GM04503 (cell line): ENCODE measurements at regions not wholly inside any gene's neighbourhood (a gene's known extent, or its start where the extent isn't known, plus 50 kb on each side); places are given as distances from the start of the nearest gene placed in this dataset.
"Not testable (repeated sequence)": the region's sequence is repeated elsewhere in the genome, so short reads cannot be mapped to it uniquely, and the experiment has no call there.

Experiments
- DNase-seq: peaks from one replicate; pipeline ENCODE4 v3.0.0-alpha.2; 2012; ENCODE audit warnings: low read depth

DNA sequence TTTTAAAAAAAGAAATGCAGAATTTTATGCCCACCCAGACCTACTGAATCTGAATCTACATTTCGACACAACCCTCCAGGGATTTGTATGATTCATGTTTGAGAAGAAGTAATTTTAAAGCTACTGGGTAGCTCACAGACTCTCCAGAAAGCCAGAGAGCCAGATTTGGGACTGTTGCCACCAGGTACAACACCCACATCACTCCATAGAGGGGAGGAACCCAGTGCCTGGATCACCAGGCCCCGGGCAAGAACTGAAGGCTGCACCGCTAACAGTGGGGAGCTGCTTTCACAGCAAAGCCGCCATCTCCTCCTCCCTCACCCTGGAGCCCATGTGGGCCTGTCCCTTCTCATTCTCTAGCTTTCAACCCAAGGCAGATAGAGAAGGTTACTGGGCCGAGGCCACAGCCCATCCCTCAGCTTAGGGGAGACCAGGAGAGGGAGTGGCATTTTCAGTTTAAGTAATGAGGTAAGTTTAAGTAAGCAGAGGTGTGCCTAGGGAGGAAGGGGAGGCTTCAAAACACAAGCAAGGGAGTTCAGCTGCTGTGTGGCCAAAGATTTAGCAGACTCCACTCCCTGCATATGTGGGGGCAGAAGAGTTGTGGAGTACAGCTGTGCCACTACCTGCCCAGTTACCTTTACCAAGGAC is 109.8 kb downstream of the IL12A start:
- no peak for DNase-seq

DNA sequence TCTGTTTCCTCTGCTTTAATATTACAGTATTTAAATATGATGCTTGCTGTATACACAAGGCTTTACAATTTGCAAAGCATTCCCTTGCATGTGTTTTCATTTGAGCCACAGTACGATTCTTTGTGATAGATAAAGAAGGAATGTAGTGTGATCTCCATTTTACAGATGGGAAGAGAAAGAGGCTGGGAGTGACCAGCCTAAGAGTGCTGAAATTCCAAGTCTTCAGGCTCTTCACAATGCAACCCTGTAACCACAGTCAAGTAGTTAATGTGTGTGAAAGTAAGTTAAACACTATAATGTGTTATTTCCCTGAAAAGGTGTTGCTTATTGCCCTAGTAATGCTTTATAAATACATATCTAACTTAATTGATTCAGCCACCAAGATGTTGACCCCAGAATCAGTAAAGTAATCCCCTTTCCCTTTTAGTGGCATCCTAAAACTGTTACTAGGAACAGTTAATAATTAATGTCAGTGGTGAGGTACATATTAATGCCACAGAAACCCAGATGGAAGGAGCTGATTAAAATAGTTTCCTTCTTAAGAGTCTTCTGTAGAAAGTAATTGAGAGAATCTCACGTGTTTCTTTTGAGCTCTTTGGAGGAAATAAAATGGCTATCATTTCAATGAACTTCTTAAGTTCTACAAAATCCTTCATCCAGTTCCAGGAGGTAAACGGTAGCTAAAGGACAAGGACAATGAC is 110.4 kb downstream of the IL12A start:
- no peak for DNase-seq

- DNase-seq: no peak
Observed at GRCh38 chr3:160099834-160100233, 111.2 kb downstream of the IL12A start.

GRCh38 chr3:160100610-160101009 is 112.0 kb downstream of the IL12A start:
- no peak for DNase-seq

GRCh38 chr3:160102001-160102400 is 113.4 kb downstream of the IL12A start:
- DNase-seq: not testable (repeated sequence)

DNA sequence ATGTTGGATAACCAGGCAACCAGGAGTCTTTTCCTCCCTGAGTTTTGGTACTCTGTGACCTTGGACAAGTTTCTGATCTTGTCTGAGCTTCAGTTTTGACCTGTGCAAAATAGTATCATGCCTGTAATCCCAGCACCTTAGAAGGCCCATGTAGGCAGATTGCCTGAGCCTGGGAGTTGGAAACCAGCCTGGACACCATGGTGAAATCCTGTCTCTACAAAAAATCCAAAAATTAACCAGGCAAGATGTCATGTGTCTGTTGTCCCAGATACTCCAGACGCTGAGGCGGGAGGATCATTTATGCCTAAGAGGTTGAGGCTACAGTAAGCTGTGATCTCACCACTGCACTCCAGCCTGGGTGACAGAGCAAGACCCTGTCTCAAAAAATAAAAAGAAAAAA is 114.8 kb downstream of the IL12A start:
- DNase-seq: no peak

- no peak for DNase-seq
Observed at GRCh38 chr3:160105907-160106584, 117.4 kb downstream of the IL12A start.

GRCh38 chr3:160106905-160107861 is 118.0 kb upstream of the C3orf80 start:
- DNase-seq: no peak

- DNase-seq: no peak
Observed at GRCh38 chr3:160108362-160108761, 116.9 kb upstream of the C3orf80 start.

GRCh38 chr3:160112481-160112880 is 112.7 kb upstream of the C3orf80 start:
- DNase-seq: no peak

DNA sequence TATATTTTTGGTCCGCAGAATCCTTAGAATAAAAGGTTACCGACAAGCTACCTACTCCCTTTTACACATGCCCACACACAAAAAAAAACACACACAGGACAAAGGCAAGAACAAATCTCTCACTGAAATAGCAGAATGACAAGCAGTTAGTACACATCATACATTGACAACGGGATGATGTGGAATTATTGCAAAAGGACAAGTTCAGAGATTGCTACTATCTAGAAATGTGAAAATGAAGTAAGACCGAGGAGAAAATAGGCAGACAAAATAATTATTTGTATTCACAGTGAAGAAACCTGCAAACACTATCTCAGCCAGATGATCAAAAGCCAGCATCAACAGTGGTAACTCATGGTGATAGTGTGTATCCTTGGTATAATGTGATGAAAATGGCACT is 112.2 kb upstream of the C3orf80 start:
- no peak for DNase-seq

DNA sequence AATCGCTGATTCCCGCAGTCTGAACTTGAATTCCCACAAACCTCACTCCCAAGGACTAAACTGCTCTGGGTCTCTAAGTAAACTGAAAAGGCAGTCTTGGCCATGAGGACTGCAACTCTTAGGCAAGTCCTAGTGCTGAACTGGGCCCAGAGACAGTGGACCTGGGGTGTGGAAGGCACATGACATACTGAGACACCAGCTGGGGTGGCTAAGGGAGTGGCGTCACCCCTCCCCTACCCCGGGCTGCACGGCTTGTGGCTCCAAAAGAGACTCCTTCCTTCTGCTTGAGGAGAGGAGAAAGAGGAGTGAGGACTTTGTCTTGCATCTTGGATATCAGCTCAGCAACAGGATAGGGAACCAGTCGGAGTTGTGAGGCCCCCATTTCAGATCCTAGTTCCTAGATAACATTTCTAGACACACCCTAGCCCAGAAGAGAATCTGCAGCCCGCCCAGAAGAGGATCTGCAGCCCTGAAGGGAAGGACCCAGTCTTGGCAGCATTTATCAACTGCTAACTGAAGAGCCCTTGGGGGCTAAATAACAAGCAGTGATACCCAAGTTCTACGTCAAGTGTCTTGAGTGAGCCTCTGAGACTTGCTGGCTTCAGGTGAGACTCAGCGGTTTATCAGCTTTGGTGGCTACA is 110.7 kb upstream of the C3orf80 start:
- DNase-seq: no peak

- no peak for DNase-seq
Observed at GRCh38 chr3:160115387-160115786, 109.8 kb upstream of the C3orf80 start.

GRCh38 chr3:160124224-160124623 is 101.0 kb upstream of the C3orf80 start:
- DNase-seq: no peak

GRCh38 chr3:160125258-160125657 is 100.0 kb upstream of the C3orf80 start:
- no peak for DNase-seq

DNA sequence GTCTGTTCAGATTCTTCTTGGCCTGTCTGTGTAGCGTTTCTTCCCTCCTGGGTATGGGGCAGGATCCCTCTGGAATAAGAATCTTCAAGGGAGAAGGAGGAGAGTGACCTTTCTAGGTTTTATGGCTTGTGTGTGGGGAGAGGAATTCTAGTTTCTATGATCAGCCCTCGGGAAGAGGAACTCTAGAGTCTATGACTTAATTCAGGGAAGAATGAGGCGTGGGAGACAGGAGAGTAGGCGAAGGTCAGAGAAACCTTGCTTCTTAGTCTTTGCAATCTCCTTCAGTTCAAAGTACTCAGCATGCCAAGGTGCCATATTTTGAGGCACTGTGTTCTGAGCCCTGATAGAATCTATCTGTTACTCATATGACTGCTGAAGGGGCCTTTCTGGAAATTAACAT is 99.2 kb upstream of the C3orf80 start:
- DNase-seq: no peak

DNA sequence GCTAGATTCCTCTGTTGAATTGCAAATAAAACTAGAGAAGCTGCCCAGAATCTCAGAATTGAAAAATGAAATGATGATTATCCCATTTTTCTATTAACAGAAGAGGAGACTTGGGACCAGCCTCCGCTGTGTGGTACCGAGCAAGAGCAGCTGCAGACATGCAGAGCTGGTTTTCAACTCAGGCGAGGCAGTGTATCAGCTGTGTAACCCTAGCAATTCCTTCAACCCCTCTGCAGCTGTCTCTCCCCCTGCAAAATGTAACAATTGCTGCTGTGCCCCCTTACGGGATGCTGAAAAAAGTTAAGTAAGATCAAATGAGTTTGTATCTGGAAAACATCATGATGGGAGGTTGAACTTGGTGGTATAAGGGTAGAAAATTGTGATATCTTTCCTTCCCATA is 98.5 kb upstream of the C3orf80 start:
- no peak for DNase-seq

- DNase-seq: no peak
Observed at GRCh38 chr3:160127308-160127707, 97.9 kb upstream of the C3orf80 start.

- DNase-seq: no peak
Observed at GRCh38 chr3:160128056-160128455, 97.2 kb upstream of the C3orf80 start.

GRCh38 chr3:160129459-160130061 is 95.7 kb upstream of the C3orf80 start:
- DNase-seq: peak; percentile 96

DNA sequence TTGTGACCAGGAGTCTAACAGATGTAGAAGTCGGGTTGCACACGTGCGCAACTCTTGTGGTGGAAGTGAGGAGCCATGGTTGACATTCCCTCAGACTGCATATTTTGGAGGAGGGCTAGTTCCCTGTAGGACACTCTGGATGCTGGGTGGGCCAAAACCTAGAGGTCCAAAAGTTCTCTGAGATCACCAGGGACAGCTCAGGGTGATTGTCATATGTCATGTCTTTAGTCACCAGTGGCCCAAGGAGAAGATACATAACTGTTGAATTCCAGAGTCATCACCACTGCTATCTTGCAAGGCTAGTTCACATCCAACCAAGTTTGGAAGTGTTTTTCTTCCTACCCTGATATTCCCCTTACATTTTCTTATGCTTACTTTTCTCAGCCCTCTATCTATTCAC is 95.2 kb upstream of the C3orf80 start:
- DNase-seq: no peak
